Panc1 (cell line): ENCODE measurements at regions not wholly inside any gene's neighbourhood (a gene's known extent, or its start where the extent isn't known, plus 50 kb on each side); places are given as distances from the start of the nearest gene placed in this dataset.

Source experiments
- CTCF ChIP-seq: fragments of 450-650 bp; IDR thresholded peaks from 2 replicates; pipeline ENCODE4 v1.5.1; 2017; ENCODE audit warnings: mild to moderate bottlenecking
- POLR2AphosphoS5 ChIP-seq: IDR thresholded peaks from 2 replicates; pipeline ENCODE4 v1.6.1; 2012; ENCODE audit warnings: mild to moderate bottlenecking, low read depth, low read length, moderate library complexity
- SIN3A ChIP-seq: IDR thresholded peaks from 2 replicates; pipeline ENCODE4 v1.6.1; 2012; ENCODE audit warnings: low read depth, mild to moderate bottlenecking, low read length, moderate library complexity, borderline replicate concordance; ENCODE audit not compliant: insufficient read depth
- TCF7L2 ChIP-seq: IDR thresholded peaks from 2 replicates; pipeline ENCODE4 v1.6.1; 2011; ENCODE audit warnings: mild to moderate bottlenecking, low read depth, low read length, inconsistent platforms
- TF ChIP-seq, protein P1 (sequence below), 2 experiments: IDR thresholded peaks; 2 replicates each; pipeline ENCODE4 v1.6.1; 2011 to 2012; ENCODE audit warnings: low read depth in 2 of 2, control low read depth in 1 of 2, low read length in 1 of 2, mild to moderate bottlenecking in 1 of 2, moderate library complexity in 1 of 2; ENCODE audit not compliant: insufficient read depth in 1 of 2

DNA sequence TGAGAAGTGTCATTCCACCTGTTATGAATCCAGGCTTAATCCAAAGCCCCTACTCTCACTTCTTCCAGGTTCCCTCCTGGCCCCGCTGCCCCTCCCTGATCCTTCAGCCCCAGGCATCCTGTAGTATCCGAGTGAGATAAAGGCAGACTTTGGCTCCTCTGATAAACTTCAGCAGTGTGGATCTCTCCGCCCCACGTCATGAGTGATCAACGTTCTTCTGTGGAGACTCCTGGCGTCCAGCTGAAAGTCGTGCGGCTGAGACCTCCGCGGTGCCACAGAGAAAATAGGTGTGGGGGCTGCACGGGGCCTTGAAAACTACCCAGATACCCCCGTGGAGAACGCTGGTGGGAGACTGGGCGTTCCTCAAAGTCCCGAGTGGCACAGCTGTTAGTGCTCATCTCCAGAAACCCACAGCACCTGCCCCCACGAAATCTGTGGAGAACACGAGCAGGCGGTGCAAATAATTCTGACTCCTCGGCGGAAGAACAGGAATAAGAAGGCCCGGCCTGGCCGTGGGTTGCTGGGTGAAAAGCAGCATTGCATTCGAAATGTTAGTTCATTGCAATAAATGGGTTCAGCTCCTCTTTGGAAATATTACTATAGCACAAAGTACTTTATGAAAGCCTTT is 180.0 kb upstream of the RGS6 start:
- no peak for TF ChIP-seq CTCF
- no peak for TF ChIP-seq POLR2AphosphoS5
- no peak for TF ChIP-seq SIN3A
- TF ChIP-seq, protein P1, sequence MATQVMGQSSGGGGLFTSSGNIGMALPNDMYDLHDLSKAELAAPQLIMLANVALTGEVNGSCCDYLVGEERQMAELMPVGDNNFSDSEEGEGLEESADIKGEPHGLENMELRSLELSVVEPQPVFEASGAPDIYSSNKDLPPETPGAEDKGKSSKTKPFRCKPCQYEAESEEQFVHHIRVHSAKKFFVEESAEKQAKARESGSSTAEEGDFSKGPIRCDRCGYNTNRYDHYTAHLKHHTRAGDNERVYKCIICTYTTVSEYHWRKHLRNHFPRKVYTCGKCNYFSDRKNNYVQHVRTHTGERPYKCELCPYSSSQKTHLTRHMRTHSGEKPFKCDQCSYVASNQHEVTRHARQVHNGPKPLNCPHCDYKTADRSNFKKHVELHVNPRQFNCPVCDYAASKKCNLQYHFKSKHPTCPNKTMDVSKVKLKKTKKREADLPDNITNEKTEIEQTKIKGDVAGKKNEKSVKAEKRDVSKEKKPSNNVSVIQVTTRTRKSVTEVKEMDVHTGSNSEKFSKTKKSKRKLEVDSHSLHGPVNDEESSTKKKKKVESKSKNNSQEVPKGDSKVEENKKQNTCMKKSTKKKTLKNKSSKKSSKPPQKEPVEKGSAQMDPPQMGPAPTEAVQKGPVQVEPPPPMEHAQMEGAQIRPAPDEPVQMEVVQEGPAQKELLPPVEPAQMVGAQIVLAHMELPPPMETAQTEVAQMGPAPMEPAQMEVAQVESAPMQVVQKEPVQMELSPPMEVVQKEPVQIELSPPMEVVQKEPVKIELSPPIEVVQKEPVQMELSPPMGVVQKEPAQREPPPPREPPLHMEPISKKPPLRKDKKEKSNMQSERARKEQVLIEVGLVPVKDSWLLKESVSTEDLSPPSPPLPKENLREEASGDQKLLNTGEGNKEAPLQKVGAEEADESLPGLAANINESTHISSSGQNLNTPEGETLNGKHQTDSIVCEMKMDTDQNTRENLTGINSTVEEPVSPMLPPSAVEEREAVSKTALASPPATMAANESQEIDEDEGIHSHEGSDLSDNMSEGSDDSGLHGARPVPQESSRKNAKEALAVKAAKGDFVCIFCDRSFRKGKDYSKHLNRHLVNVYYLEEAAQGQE (IDR thresholded peaks at IDR 0.05; ENCODE audit: insufficient read depth in 1 of 2, low read depth in 2 of 2, low read length in 1 of 2): no peak
- TF ChIP-seq TCF7L2: no peak
